Stimulated activated CD8-positive, alpha-beta memory T cell treated with anti-CD3 and anti-CD28 coated beads, Interleukin-4, amount 100 ng/mL, for 48 hours (primary cell): ENCODE measurements at regions not wholly inside any gene's neighbourhood (a gene's known extent, or its start where the extent isn't known, plus 50 kb on each side); places are given as distances from the start of the nearest gene placed in this dataset.
"Not testable (repeated sequence)": the region's sequence is repeated elsewhere in the genome, so short reads cannot be mapped to it uniquely, and the experiment has no call there.

Experiments
- DNase-seq: peaks from one replicate; pipeline ENCODE4 v3.0.0-alpha.2; 2020

DNA sequence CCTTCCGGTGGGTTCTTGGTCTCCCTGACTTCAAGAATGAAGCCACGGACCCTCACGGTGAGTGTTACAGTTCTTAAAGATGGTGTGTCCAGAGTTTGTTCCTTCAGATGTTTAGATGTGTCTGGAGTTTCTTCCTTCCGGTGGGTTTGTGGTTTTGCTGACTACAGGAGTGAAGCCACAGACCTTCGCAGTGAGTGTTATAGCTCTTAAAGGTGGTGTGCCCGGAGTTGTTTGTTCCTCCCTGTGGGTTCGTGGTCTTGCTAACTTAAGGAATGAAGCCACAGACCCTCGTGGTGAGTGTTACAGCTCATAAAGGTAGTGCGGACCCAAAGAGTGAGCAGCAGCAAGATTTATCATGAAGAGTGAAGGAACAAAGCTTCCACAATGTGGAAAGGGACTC lies 87.1 kb upstream of the BASP1 start:
- not testable (repeated sequence) for DNase-seq

- DNase-seq: no peak
Observed at GRCh38 chr5:17132444-17133083, 84.9 kb upstream of the BASP1 start.

- DNase-seq: no peak
Observed at GRCh38 chr5:17135050-17135449, 82.4 kb upstream of the BASP1 start.

DNA sequence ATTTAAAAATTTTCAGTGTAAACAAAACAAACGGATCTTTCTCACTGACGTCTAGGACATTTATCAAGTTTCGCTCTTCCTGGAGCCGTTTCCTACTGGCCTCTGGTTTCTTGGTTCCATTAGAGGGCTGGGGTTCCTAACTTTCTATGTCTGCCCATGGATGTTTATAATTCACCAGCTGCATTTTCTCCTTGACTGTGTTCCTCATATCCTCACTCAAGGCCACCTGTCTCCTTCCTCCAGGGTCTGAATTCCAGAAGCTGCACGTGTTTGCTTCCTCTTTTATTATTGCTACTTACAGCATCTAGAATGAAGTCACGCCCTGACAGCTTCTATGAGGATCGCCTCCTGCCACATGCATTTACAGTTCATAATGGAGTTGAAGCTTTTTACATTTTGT lies 74.1 kb upstream of the BASP1 start:
- DNase-seq: no peak

DNA sequence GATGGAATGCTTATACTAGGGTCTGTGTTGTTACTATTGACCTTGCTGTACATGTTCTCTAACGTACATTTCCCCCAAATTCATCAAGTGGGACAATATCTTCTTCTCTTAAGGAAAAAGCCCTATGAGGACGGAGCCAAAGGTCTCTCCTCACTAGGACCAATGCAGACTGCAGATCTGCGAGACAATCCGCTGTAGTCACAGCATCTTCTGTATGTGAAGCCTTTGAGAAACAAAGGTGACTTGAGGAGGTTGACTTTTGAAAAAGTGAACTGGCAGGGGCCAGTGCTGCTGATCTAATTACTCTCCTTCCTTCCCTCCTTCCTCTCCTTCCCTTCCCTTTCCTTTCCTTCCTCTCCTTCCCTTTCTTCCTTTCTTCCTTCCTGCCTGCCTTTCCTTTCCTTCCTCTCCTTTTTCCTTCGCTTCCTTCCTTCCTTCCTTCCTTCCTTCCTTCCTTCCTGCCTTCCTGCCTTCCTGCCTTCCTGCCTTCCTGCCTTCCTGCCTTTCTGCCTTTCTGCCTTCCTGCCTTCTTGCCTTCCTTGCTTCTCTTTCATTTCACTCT lies 71.1 kb upstream of the BASP1 start:
- no peak for DNase-seq

DNA sequence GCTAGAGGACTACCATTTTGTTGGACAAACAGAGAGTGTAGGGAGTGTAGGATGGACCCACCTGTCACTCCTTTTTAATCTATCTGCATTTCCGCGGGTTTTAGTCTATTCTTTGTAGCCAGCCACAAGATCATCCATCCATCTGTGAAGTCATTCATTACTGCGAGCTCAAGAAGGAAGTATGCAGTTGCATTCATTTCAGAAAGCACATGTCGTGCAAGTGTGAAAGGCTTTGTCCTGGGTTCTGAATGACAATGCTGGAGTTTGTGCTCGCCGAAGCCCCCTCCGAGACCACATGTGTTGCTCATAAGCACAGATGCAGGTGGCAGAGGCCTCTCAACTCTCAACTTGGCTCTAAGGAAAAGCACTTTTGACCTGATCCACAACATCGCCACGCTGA lies 70.3 kb upstream of the BASP1 start:
- no peak for DNase-seq

GRCh38 chr5:17147617-17148016 lies 69.8 kb upstream of the BASP1 start:
- DNase-seq: no peak

- DNase-seq: no peak
Observed at GRCh38 chr5:17148481-17148880, 69.0 kb upstream of the BASP1 start.

- no peak for DNase-seq
Observed at GRCh38 chr5:17149786-17150185, 67.6 kb upstream of the BASP1 start.

DNA sequence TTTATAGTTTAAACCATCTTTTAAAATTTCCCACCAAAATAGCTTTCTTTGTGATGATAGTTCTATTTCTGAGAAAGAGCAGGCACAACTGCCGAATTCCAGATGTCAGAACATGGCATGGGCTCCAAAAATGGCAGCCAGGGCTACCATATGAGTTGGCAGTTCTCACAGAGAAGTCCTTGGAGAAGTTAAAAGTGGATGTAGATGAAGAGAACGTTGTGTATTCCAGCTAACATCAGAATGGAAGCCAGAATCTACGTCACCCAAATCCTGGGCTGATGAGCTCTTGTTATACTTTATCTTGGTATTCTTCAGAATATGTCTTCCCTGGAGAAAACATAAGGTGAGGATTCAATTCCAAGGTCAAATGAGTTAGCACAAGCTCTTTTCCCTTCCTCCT lies 66.9 kb upstream of the BASP1 start:
- no peak for DNase-seq

- DNase-seq: no peak
Observed at GRCh38 chr5:17151686-17152085, 65.7 kb upstream of the BASP1 start.

GRCh38 chr5:17154211-17154996 lies 63.0 kb upstream of the BASP1 start:
- no peak for DNase-seq

GRCh38 chr5:17156463-17156862 lies 61.0 kb upstream of the BASP1 start:
- no peak for DNase-seq

DNA sequence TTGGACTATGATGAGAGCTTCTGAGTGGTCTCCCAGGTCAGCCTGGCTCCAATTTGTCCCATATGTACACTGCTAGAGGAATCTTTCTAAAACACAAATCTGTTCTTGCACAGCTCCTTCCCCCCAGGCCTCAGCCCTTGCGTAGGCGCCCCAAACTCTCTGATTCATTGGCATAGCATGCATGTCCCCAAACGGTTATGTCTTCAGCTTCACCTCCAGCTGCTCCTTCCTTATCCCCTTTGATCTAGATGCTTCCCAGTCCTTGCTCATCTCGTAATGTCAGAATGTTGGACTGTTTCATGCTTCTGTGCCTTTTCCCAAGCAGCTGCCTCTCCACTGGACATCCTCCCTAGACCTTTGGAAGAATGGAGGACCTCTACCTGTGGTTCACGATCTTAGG lies 60.1 kb upstream of the BASP1 start:
- DNase-seq: no peak

DNA sequence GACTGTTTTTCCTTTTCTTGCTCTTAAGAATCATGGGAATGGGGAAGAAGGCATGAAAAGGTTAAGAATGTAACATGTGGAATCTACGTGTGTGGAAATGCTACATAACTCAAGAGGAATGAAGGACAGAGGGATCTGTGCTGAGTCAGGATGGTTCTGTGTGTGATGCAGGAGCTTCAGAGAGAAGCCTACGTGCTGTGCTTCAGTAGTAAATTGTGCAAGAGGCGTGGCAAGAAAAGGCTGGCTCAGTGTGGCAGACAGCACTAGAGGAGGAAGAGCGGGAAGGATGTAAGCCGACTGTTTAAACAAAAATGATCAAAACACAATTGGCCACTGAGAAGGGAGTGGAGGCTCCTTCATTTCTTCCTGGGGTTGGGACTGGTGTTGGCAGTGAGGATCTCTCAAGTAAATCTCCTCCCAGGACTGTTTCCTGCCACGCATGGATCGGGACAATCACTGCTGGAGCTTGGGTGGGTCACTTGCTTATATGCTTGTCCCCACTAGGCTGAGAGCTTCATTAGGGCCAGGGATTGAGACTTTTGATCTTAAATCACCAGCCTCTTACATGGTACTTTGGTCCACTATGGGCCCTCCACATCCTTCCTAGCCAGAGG lies 59.4 kb upstream of the BASP1 start:
- no peak for DNase-seq

- no peak for DNase-seq
Observed at GRCh38 chr5:17160756-17161040, 56.7 kb upstream of the BASP1 start.

- DNase-seq: no peak
Observed at GRCh38 chr5:17161662-17162061, 55.8 kb upstream of the BASP1 start.

GRCh38 chr5:17163221-17163620 lies 54.2 kb upstream of the BASP1 start:
- DNase-seq: no peak

DNA sequence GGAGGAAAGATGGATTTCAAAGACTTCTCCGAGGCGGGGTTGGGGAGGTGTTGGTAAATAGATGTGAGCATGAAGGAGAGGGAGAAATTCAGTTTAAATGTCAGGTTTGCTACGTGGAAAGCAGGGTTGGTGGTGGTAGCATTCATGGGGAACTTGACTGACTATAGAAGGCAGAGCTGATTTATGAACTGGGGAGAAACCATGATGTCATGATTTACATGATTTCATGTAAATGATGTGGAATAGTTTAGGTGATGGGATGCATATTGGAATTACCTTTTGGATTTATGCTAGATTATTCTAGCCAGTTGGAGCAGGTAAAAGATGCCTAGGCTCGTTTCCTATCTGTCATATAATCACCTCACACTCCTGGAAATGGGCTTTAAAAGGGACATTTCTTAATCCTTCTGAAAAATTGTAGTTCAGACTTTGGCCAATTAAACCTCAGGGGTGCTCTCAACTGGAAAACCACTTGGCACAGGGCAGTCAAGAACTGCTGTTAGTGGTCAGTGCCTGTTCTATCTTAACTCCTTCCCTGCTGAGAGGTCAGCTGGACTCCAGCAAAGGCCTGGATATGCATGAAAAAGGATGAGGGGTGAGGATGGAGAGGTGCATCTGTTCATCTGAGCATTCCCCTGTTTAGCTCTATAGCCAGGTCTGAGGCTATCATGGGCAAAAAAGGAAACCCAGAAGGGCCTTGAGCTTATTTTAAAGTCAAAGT lies 50.1 kb upstream of the BASP1 start:
- DNase-seq: no peak
